Fibroblast of the aortic adventitia (primary cell): ENCODE measurements at regions not wholly inside any gene's neighbourhood (a gene's known extent, or its start where the extent isn't known, plus 50 kb on each side); places are given as distances from the start of the nearest gene placed in this dataset.
"Not testable (repeated sequence)": the region's sequence is repeated elsewhere in the genome, so short reads cannot be mapped to it uniquely, and the experiment has no call there.

Experiments used
- DNase-seq: peaks from one replicate; pipeline ENCODE4 v3.0.0-alpha.2; 2010; ENCODE audit warnings: low read depth
- H3K4me3 ChIP-seq: 2 replicates; pipeline ENCODE4 v1.5.1; 2011; ENCODE audit warnings: low read depth, mild to moderate bottlenecking, control low read depth, low read length, moderate library complexity
- CTCF ChIP-seq: IDR thresholded peaks from 2 replicates; pipeline ENCODE4 v1.5.1; 2011; ENCODE audit warnings: mild to moderate bottlenecking, low read length, control low read depth, inconsistent platforms; ENCODE audit not compliant: insufficient read depth

- H3K4me3 ChIP-seq = no peak overlapping the region
- peak; percentile 26 for DNase-seq
- no peak for TF ChIP-seq CTCF
These were observed 111.2 kb upstream of the XIST start for GRCh38 chrX:73963682-73964081.

- TF ChIP-seq CTCF = no peak
- H3K4me3 ChIP-seq = no peak overlapping the region
- no peak for DNase-seq
These were observed 110.4 kb upstream of the XIST start for GRCh38 chrX:73962948-73963347.

- not testable (repeated sequence) for H3K4me3 ChIP-seq, DNase-seq
These were observed 109.4 kb upstream of the XIST start for GRCh38 chrX:73961867-73962266.

- peak; percentile 38 for DNase-seq
- no peak for TF ChIP-seq CTCF
- peak overlapping the region; percentile 98 for H3K4me3 ChIP-seq
These were observed 92.0 kb upstream of the XIST start for GRCh38 chrX:73944563-73944908.

- peak overlapping the region; percentile 98 for H3K4me3 ChIP-seq
- no peak for TF ChIP-seq CTCF
- DNase-seq = peak; percentile 91
These were observed 91.4 kb upstream of the XIST start for GRCh38 chrX:73943693-73944562.

GRCh38 chrX:73940893-73941470 is 88.5 kb upstream of the XIST start:
- no peak for TF ChIP-seq CTCF

GRCh38 chrX:73937843-73938242 is 85.3 kb upstream of the XIST start:
- not testable (repeated sequence) for DNase-seq, H3K4me3 ChIP-seq

More at GRCh38 chrX:73940893-73941470, 88.5 kb upstream of the XIST start:
- no peak for DNase-seq
- H3K4me3 ChIP-seq = no peak overlapping the region

GRCh38 chrX:73932522-73932921 is 80.0 kb upstream of the XIST start:
- no peak overlapping the region for H3K4me3 ChIP-seq
- TF ChIP-seq CTCF = no peak
- no peak for DNase-seq
